Fibroblast of lung (primary cell): ENCODE measurements at regions not wholly inside any gene's neighbourhood (a gene's known extent, or its start where the extent isn't known, plus 50 kb on each side); places are given as distances from the start of the nearest gene placed in this dataset.

Experiments
- DNase-seq, 2 donors: peaks; one replicate each; pipeline versions ENCODE4 v3.0.0 to v3.0.0-alpha.2; 2010; ENCODE audit warnings: low read depth in 2 of 2
- H2AFZ ChIP-seq: 2 replicates; pipeline ENCODE4 v1.5.1; 2012; ENCODE audit warnings: low read length, control low read depth, inconsistent platforms
- H3K27ac ChIP-seq: 2 replicates; pipeline ENCODE4 v1.5.1; 2011; ENCODE audit warnings: low read length, control low read depth; ENCODE audit not compliant: insufficient read depth
- H3K27me3 ChIP-seq: 2 replicates; pipeline ENCODE4 v1.5.1; 2011; ENCODE audit warnings: mild to moderate bottlenecking, low read length; ENCODE audit not compliant: control insufficient read depth, insufficient read depth
- H3K36me3 ChIP-seq: 2 replicates; pipeline ENCODE4 v1.5.1; 2011; ENCODE audit warnings: low read length; ENCODE audit not compliant: control insufficient read depth, insufficient read depth
- H3K4me1 ChIP-seq: 2 replicates; pipeline ENCODE4 v1.5.1; 2011; ENCODE audit warnings: low read length; ENCODE audit not compliant: control insufficient read depth, insufficient read depth; ENCODE audit errors: extremely low read depth
- H3K4me2 ChIP-seq: 2 replicates; pipeline ENCODE4 v1.5.1; 2011; ENCODE audit warnings: low read length, control low read depth; ENCODE audit not compliant: insufficient read depth; ENCODE audit errors: extremely low read depth
- H3K4me3 ChIP-seq, 4 experiments: fragments of 200-600 bp in 1 of 4; sonication (generic) in 1 of 4; replicated peaks in 1 of 4; 2 replicates each; pipeline ENCODE4 v1.5.1; 2011 to 2016; ENCODE audit warnings: low read length in 4 of 4, low read depth in 3 of 4, mild to moderate bottlenecking in 3 of 4, control low read depth in 2 of 4, inconsistent platforms in 1 of 4, mixed read lengths in 1 of 4; ENCODE audit not compliant: insufficient read depth in 1 of 4; ENCODE audit errors: control extremely low read depth in 1 of 4
- H3K79me2 ChIP-seq: 2 replicates; pipeline ENCODE4 v1.5.1; 2012; ENCODE audit warnings: mild to moderate bottlenecking, low read length, inconsistent platforms; ENCODE audit not compliant: control insufficient read depth, insufficient read depth
- H3K9ac ChIP-seq: 2 replicates; pipeline ENCODE4 v1.5.1; 2011; ENCODE audit warnings: mild to moderate bottlenecking, low read length, control low read depth; ENCODE audit not compliant: insufficient read depth
- H3K9me3 ChIP-seq: 2 replicates; pipeline ENCODE4 v1.5.1; 2012; ENCODE audit warnings: low read depth, low read length; ENCODE audit not compliant: control insufficient read depth, insufficient read depth
- H4K20me1 ChIP-seq: 2 replicates; pipeline ENCODE4 v1.5.1; 2011; ENCODE audit warnings: low read length; ENCODE audit not compliant: control insufficient read depth, insufficient read depth; ENCODE audit errors: extremely low read depth
- CTCF ChIP-seq, 2 donors: IDR thresholded peaks in 1 of 2; conservative IDR thresholded peaks in 1 of 2; 1 replicate in 1 of 2; 2 replicates in 1 of 2; pipeline ENCODE4 v1.5.1; 2011 to 2012; ENCODE audit warnings: low read length in 2 of 2, control low read depth in 1 of 2, inconsistent platforms in 1 of 2, low read depth in 1 of 2, mild to moderate bottlenecking in 1 of 2
- EZH2 ChIP-seq: IDR thresholded peaks from 2 replicates; pipeline ENCODE4 v1.5.1; 2012; ENCODE audit warnings: low read length, control low read depth, mild to moderate bottlenecking; ENCODE audit errors: missing control alignments

- no peak for TF ChIP-seq CTCF (conservative IDR thresholded peaks at IDR 0.05 in 1 of 2, IDR thresholded peaks at IDR 0.05 in 1 of 2; ENCODE audit: low read depth in 1 of 2, low read length in 2 of 2)
- no peak for TF ChIP-seq EZH2
- Histone ChIP-seq H3K4me2 (no peak overlapping the region), H3K27ac (no peak overlapping the region), H3K4me1 (no peaks in the 10 kb centered on the region), H3K9ac (no peak overlapping the region), H3K9me3 (no peaks in the 10 kb centered on the region), H3K27me3 (no peaks in the 10 kb centered on the region), H4K20me1 (no peaks in the 10 kb centered on the region), H3K36me3 (no peaks in the 10 kb centered on the region), H3K4me3 (no peak overlapping the region), H2AFZ (no peak overlapping the region), H3K79me2 (no peaks in the 10 kb centered on the region)
- no peak for DNase-seq
These were observed 152.8 kb downstream of the BCL11A start for GRCh38 chr2:60400462-60401246.

GRCh38 chr2:60394463-60394862, 159.0 kb downstream of the BCL11A start:
- no peak overlapping the region for H3K9ac ChIP-seq
- TF ChIP-seq CTCF (conservative IDR thresholded peaks at IDR 0.05 in 1 of 2, IDR thresholded peaks at IDR 0.05 in 1 of 2; ENCODE audit: low read depth in 1 of 2, low read length in 2 of 2) (no peak), EZH2 (no peak)
- no peaks in the 10 kb centered on the region for H3K79me2 ChIP-seq
- no peaks in the 10 kb centered on the region for H4K20me1 ChIP-seq
- H3K27me3 ChIP-seq, result no peaks in the 10 kb centered on the region
- H3K27ac ChIP-seq, result no peak overlapping the region
- no peaks in the 10 kb centered on the region for H3K36me3 ChIP-seq
- no peak overlapping the region for H3K4me3 ChIP-seq
- no peak overlapping the region for H3K4me2 ChIP-seq
- H3K4me1 ChIP-seq, result no peaks in the 10 kb centered on the region
- no peak overlapping the region for H2AFZ ChIP-seq
- H3K9me3 ChIP-seq, result no peaks in the 10 kb centered on the region
- DNase-seq, result no peak

DNA sequence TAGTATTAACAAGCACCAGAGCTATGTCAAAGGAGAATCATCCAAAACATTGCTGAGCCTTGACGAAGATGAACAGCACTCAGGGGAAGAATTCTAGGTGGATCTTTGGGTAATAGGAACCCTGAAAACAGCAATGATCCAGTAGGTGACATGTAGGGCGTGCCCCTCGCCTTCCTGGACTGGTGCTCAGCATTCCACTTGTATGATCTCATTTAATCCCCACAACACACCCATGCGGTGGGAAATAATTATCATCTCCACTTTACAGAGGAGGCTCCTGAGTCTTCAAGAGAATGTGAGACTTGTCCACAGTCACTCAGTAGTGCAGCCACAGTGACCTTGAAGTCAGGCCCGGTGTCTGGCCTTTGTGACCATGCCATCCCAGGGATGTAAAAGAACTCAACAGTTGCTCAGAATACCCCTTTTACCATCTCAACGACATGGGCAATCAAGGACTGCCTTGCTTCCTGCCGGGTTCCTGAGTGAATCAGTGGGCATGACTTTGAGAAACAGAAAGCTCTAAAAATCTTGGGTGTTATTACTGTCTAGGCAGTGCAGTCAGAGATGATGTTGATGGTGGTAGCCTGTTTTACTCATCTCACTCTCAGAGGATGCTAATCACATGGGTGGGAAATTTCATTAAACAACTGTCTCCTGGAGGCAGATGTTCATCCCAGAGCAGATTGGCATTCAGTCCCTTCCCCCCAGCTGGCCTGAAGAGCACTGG, 161.6 kb downstream of the BCL11A start:
- Histone ChIP-seq H3K4me2 (no peak overlapping the region), H3K27ac (no peak overlapping the region), H4K20me1 (no peaks in the 10 kb centered on the region), H3K9me3 (no peaks in the 10 kb centered on the region), H3K9ac (no peak overlapping the region), H3K27me3 (no peaks in the 10 kb centered on the region), H3K4me3 (no peak overlapping the region), H2AFZ (no peak overlapping the region), H3K4me1 (no peaks in the 10 kb centered on the region), H3K36me3 (no peaks in the 10 kb centered on the region), H3K79me2 (no peaks in the 10 kb centered on the region)
- no peak for DNase-seq
- TF ChIP-seq CTCF (conservative IDR thresholded peaks at IDR 0.05 in 1 of 2, IDR thresholded peaks at IDR 0.05 in 1 of 2; ENCODE audit: low read depth in 1 of 2, low read length in 2 of 2), result no peak
- no peak for TF ChIP-seq EZH2
